NCI-H345 treated with DMSO at 0.1 percent for 48 hours (cell line): ENCODE measurements at regions not wholly inside any gene's neighbourhood (a gene's known extent, or its start where the extent isn't known, plus 50 kb on each side); places are given as distances from the start of the nearest gene placed in this dataset.

ENCODE experiments used
- DNase-seq: peaks from one replicate; lab custom pipeline; 2025; ENCODE audit not compliant: unreplicated experiment; lab: John Stamatoyannopoulos, UW

GRCh38 chr10:47247148-47248059, 52.6 kb upstream of the GDF10 start:
- no peak for DNase-seq

DNA sequence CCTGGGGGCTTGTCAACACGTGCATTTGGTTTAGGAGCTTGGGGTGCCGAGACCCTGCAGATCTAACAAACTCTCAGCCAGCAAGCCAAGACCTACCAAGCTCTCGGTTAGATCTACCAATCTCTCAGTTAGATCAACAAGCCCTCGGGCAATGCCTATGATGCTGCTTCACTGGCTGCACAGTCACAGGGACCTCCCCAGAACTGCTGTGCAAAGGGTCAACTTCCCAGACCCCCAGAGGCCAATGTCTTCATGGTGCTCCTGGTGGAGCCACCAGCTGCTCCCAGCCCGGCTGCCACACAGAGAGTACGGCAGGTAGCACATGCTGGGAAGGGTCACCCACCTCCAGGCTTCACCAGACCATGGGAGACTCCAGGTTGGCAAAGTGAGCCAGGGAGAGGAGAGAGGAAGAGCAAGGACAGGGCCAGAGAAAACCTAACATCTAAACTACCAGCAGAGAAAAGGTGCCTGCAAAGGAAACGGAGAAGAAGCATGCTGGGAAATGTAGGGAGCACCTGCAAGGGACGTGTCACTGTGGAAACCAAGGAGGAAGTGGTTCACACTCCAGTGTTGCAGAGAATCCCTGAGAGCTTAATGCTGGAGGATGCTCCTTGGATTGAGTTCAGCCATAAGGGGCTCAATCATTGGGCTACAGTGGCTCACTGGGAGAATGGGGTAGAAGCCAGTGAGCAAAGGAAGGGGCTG, 51.5 kb upstream of the GDF10 start:
- DNase-seq = no peak

DNA sequence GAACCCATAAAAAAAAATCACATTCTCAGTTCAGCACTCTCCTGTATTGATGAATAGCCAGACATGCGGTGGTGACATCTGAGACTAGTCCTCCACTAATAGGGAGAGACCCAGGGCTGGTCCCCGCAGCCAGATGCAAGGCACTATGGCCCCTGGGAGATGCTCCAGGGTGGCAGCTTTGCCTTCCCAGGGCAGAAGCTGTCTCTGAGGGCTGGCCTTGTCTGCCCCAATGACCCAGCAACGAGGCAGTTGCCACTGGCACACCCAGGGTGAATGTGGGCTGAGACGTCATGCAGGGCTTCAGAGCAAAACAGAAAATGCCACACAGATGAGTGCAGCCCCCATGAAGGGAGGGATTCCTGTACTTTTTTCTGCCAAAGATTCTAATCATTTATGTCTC, 50.1 kb upstream of the GDF10 start:
- DNase-seq = no peak
